Endodermal cell (in vitro differentiated cells): ENCODE measurements at regions not wholly inside any gene's neighbourhood (a gene's known extent, or its start where the extent isn't known, plus 50 kb on each side); places are given as distances from the start of the nearest gene placed in this dataset.

ENCODE experiments used
- DNase-seq: peaks from one replicate; pipeline ENCODE4 v3.0.0-alpha.2; 2017
- H3K27ac ChIP-seq: 2 replicates; pipeline ENCODE4 v1.5.1; 2013; ENCODE audit warnings: mild to moderate bottlenecking, low read depth, low read length, moderate library complexity
- H3K27me3 ChIP-seq: 2 replicates; pipeline ENCODE4 v1.6.1; 2013; ENCODE audit warnings: mild to moderate bottlenecking, low read length, moderate library complexity; ENCODE audit not compliant: insufficient read depth, control insufficient read depth, poor library complexity, severe bottlenecking
- H3K36me3 ChIP-seq: 2 replicates; pipeline ENCODE4 v1.7.0; 2013; ENCODE audit warnings: mild to moderate bottlenecking, low read length, moderate library complexity; ENCODE audit not compliant: control insufficient read depth, insufficient read depth
- H3K4me1 ChIP-seq: one replicate; pipeline ENCODE4 v1.7.0; 2013; ENCODE audit warnings: low read length; ENCODE audit not compliant: control insufficient read depth, insufficient read depth
- H3K4me3 ChIP-seq: 2 replicates; pipeline ENCODE4 v1.5.1; 2013; ENCODE audit warnings: mild to moderate bottlenecking, low read length, moderate library complexity
- H3K9ac ChIP-seq: 2 replicates; pipeline ENCODE4 v1.6.1; 2013; ENCODE audit warnings: mild to moderate bottlenecking, low read length, moderate library complexity; ENCODE audit not compliant: poor library complexity, severe bottlenecking; ENCODE audit errors: extremely low read depth
- H3K9me3 ChIP-seq: 2 replicates; pipeline ENCODE4 v1.6.1; 2013; ENCODE audit warnings: mild to moderate bottlenecking, low read length, moderate library complexity; ENCODE audit not compliant: control insufficient read depth
- H3K27ac Mint-ChIP-seq: 2 replicates; pipeline ENCODE4 v1.8.0; 2020; ENCODE audit warnings: mixed read lengths
- H3K27me3 Mint-ChIP-seq: 2 replicates; pipeline ENCODE4 v1.8.0; 2021; ENCODE audit warnings: mild to moderate bottlenecking, mixed read lengths; ENCODE audit not compliant: insufficient read depth
- H3K36me3 Mint-ChIP-seq: 2 replicates; pipeline ENCODE4 v1.8.0; 2020; ENCODE audit warnings: low read depth, mixed read lengths
- H3K4me1 Mint-ChIP-seq: 2 replicates; pipeline ENCODE4 v1.8.0; 2020; ENCODE audit warnings: mixed read lengths
- H3K4me3 Mint-ChIP-seq: 2 replicates; pipeline ENCODE4 v1.8.0; 2020; ENCODE audit warnings: mild to moderate bottlenecking, moderate library complexity, mixed read lengths
- H3K9me3 Mint-ChIP-seq: 2 replicates; pipeline ENCODE4 v1.8.0; 2020; ENCODE audit warnings: mild to moderate bottlenecking, mixed read lengths
- WGBS, 2 experiments: methylation state at CpG; one replicate each; pipeline versions ENCODE4 v1.1.5 to v1.1.7; 2013; ENCODE audit warnings: missing lambda C conversion rate in 2 of 2, mixed read lengths in 1 of 2; ENCODE audit not compliant: insufficient coverage in 1 of 2, insufficient read length in 1 of 2; 5-methylcytosine and 5-hydroxymethylcytosine counted together
- TF ChIP-seq, protein P1 (sequence below): fragments of 200-600 bp; sonication (generic); conservative IDR thresholded peaks from 2 replicates; pipeline ENCODE4 v1.5.0; 2021; ENCODE audit warnings: antibody characterized with exemption, mild to moderate bottlenecking

DNA sequence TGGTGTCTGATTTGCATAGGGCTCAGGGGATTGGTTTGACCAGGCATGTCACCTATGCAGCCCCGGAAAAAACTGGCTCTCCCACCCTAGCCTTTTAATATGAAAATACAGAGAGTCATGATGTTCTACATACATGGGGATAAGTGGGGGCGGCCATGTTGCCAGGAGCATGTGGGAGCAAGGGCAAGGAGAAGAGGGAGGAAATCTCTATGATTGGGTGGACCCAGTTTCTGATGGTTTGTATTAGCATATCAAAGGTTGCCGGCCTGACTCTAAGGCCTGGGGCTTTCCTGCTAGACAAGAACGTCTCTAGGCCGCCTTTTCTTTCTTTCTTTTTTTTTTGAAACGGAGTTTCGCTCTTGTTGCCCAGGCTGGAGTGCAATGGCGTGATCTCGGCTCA, 123.4 kb upstream of the CPSF6 start:
- no peaks in the 10 kb centered on the region for H3K9me3 ChIP-seq
- Mint-ChIP-seq H3K27ac (no peak overlapping the region), H3K27me3 (no peaks in the 10 kb centered on the region), H3K4me3 (no peak overlapping the region), H3K4me1 (no peaks in the 10 kb centered on the region), H3K9me3 (no peaks in the 10 kb centered on the region), H3K36me3 (no peaks in the 10 kb centered on the region)
- H3K9ac ChIP-seq = no peak overlapping the region
- TF ChIP-seq, protein P1, sequence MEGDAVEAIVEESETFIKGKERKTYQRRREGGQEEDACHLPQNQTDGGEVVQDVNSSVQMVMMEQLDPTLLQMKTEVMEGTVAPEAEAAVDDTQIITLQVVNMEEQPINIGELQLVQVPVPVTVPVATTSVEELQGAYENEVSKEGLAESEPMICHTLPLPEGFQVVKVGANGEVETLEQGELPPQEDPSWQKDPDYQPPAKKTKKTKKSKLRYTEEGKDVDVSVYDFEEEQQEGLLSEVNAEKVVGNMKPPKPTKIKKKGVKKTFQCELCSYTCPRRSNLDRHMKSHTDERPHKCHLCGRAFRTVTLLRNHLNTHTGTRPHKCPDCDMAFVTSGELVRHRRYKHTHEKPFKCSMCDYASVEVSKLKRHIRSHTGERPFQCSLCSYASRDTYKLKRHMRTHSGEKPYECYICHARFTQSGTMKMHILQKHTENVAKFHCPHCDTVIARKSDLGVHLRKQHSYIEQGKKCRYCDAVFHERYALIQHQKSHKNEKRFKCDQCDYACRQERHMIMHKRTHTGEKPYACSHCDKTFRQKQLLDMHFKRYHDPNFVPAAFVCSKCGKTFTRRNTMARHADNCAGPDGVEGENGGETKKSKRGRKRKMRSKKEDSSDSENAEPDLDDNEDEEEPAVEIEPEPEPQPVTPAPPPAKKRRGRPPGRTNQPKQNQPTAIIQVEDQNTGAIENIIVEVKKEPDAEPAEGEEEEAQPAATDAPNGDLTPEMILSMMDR = no peak
- H3K4me3 ChIP-seq = no peak overlapping the region
- no peaks in the 10 kb centered on the region for H3K36me3 ChIP-seq
- H3K4me1 ChIP-seq = no peaks in the 10 kb centered on the region
- WGBS, 2 experiments = 70 to 80% methylated on average over 2 to 5 of the region's 9 CpGs
- no peak overlapping the region for H3K27ac ChIP-seq
- no peaks in the 10 kb centered on the region for H3K27me3 ChIP-seq
- DNase-seq = no peak

DNA sequence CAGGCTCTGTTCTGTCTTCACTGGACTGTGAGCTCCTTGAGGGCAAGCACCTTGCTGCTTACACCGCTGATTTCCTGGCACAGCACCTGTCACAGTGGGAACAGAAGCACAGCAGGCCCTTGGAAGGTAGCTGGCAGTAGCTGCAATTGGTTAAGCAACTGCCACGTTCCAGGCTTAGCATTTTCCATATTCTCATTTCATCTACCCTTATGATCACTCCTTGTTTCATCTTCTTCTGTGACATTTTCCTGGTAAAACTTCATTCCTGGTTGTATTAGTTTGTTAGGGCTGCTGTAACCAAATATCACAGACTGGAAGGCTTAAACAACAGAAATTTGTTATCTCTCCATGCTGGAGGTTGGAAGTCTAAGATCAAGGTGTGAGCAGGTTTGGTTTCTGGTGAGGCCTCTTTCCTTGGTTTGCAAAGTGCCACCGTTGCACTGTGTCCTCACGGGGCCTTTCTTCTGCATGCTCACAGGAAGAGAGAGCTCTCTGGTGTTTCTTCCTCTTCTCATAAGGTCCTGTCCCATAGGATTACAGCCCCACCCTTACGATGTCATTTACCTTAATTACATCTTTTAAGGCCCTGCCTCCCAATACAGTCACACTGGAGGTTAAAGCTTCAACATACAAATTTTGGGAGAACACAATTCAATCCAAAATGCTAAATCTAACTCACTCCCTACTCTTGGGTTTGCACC, 121.7 kb upstream of the CPSF6 start:
- Mint-ChIP-seq H3K36me3 (no peaks in the 10 kb centered on the region), H3K4me3 (no peak overlapping the region), H3K27ac (no peak overlapping the region), H3K27me3 (no peaks in the 10 kb centered on the region), H3K4me1 (no peaks in the 10 kb centered on the region), H3K9me3 (no peaks in the 10 kb centered on the region)
- Histone ChIP-seq H3K27ac (no peak overlapping the region), H3K9me3 (no peaks in the 10 kb centered on the region), H3K4me1 (no peaks in the 10 kb centered on the region), H3K36me3 (no peaks in the 10 kb centered on the region), H3K9ac (no peak overlapping the region), H3K4me3 (no peak overlapping the region), H3K27me3 (no peaks in the 10 kb centered on the region)
- WGBS, 2 experiments = 94 to 100% methylated on average over 3 to 5 of the region's 5 CpGs
- no peak for DNase-seq
- TF ChIP-seq, protein P1 = no peak

- TF ChIP-seq, protein P1 = no peak
- Histone ChIP-seq H3K4me3 (no peak overlapping the region), H3K4me1 (no peaks in the 10 kb centered on the region), H3K9me3 (no peaks in the 10 kb centered on the region), H3K27me3 (no peaks in the 10 kb centered on the region), H3K27ac (no peak overlapping the region), H3K36me3 (no peaks in the 10 kb centered on the region), H3K9ac (no peak overlapping the region)
- Mint-ChIP-seq H3K4me3 (no peak overlapping the region), H3K27ac (no peak overlapping the region), H3K9me3 (no peaks in the 10 kb centered on the region), H3K36me3 (no peaks in the 10 kb centered on the region), H3K27me3 (no peaks in the 10 kb centered on the region), H3K4me1 (peaks cover 3% of the 10 kb centered on the region)
- 93 to 100% methylated on average over 2 of the region's 2 CpGs for WGBS, 2 experiments
- no peak for DNase-seq
Measured at GRCh38 chr12:69118516-69118915, 120.9 kb upstream of the CPSF6 start.
